Kidney (tissue), 13 donors: ENCODE measurements at regions not wholly inside any gene's neighbourhood (a gene's known extent, or its start where the extent isn't known, plus 50 kb on each side); places are given as distances from the start of the nearest gene placed in this dataset.

Experiments used
- DNase-seq, 5 donors: peaks; one replicate each; pipeline ENCODE4 v3.0.0-alpha.2; 2013 to 2020
- FAIRE-seq: peaks from 2 replicates; lab custom pipeline; 2012; peaks lifted over from hg19 to GRCh38; lab: Jason Lieb, UNC
- H3K27ac ChIP-seq, 2 donors: one replicate each; pipeline ENCODE4 v1.7.0; 2013; ENCODE audit warnings: low read depth in 2 of 2, low read length in 2 of 2, inconsistent platforms in 1 of 2
- H3K27me3 ChIP-seq: one replicate; pipeline ENCODE4 v1.7.1; 2013; ENCODE audit warnings: low read length, inconsistent platforms; ENCODE audit not compliant: control insufficient read depth, insufficient read depth
- H3K36me3 ChIP-seq, 3 donors: one replicate each; pipeline versions ENCODE4 v1.7.0 to v1.7.1; 2013; ENCODE audit warnings: low read length in 3 of 3, control low read depth in 1 of 3, inconsistent platforms in 1 of 3; ENCODE audit not compliant: insufficient read depth in 3 of 3, control insufficient read depth in 2 of 3
- H3K4me1 ChIP-seq, 3 donors: one replicate each; pipeline versions ENCODE4 v1.7.0 to v1.7.1; 2013; ENCODE audit warnings: low read length in 3 of 3, inconsistent platforms in 1 of 3, low read depth in 1 of 3; ENCODE audit not compliant: control insufficient read depth in 2 of 3, insufficient read depth in 2 of 3
- H3K4me3 ChIP-seq, 3 donors: one replicate each; pipeline versions ENCODE4 v1.7.0 to v1.8.1; 2013; ENCODE audit warnings: low read length in 3 of 3, control low read depth in 1 of 3, inconsistent platforms in 1 of 3
- H3K9ac ChIP-seq, 3 donors: one replicate each; pipeline versions ENCODE4 v1.7.0 to v1.7.1; 2013; ENCODE audit warnings: low read length in 3 of 3, control low read depth in 1 of 3, inconsistent platforms in 1 of 3
- H3K9me3 ChIP-seq, 3 donors: one replicate each; pipeline versions ENCODE4 v1.7.0 to v1.7.1; 2013; ENCODE audit warnings: low read length in 3 of 3, control low read depth in 1 of 3, inconsistent platforms in 1 of 3; ENCODE audit not compliant: control insufficient read depth in 2 of 3, insufficient read depth in 1 of 3
- CTCF ChIP-seq: IDR thresholded peaks from 3 replicates; pipeline ENCODE4 v1.5.1; 2012; ENCODE audit warnings: mild to moderate bottlenecking, moderate library complexity, borderline replicate concordance; ENCODE audit not compliant: insufficient read depth; ENCODE audit errors: extremely low read depth
- intact Hi-C: fragments of 100-400 bp; cut with DNase I; formaldehyde crosslinking; loops from one replicate; pipeline ENCODE4 v1.11.1; 2022
- donor health status: control.
- donor health status: control.
- donor health status: control.
- donor health status: control.
- donor health status: control.
- donor health status: DM: yes; HTN: yes; CAD: no.
- donor health status: Normal renal cell carcinoma (clear cell type).

GRCh38 chr10:33402220-33403073, 68.0 kb upstream of the NRP1 start:
- FAIRE-seq = no peak
- intact Hi-C loops = no loop called here

GRCh38 chr10:33401300-33401699, 66.8 kb upstream of the NRP1 start:
- FAIRE-seq (no peak), DNase-seq (no peak)
- Histone ChIP-seq H3K9ac (no peak overlapping the region), H3K27me3 (no peaks in the 10 kb centered on the region), H3K27ac (no peak overlapping the region), H3K4me1 (no peaks in the 10 kb centered on the region), H3K9me3 (peaks cover 0 to 5% (median 3%) of the 10 kb centered on the region in 3 donors), H3K36me3 (no peaks in the 10 kb centered on the region), H3K4me3 (no peak overlapping the region)
- no peak for TF ChIP-seq CTCF
- intact Hi-C loops = no loop called here

More at GRCh38 chr10:33402220-33403073, 68.0 kb upstream of the NRP1 start:
- DNase-seq = no peak
- Histone ChIP-seq H3K9ac (no peak overlapping the region), H3K4me3 (no peak overlapping the region), H3K27ac (no peak overlapping the region), H3K9me3 (no peaks in the 10 kb centered on the region), H3K4me1 (no peaks in the 10 kb centered on the region), H3K27me3 (no peaks in the 10 kb centered on the region), H3K36me3 (no peaks in the 10 kb centered on the region)
- no peak for TF ChIP-seq CTCF

- FAIRE-seq (no peak), DNase-seq (no peak)
- Histone ChIP-seq H3K36me3 (no peaks in the 10 kb centered on the region), H3K27me3 (no peaks in the 10 kb centered on the region), H3K4me1 (no peaks in the 10 kb centered on the region), H3K9me3 (peaks cover 0 to 5% (median 3%) of the 10 kb centered on the region in 3 donors), H3K9ac (no peak overlapping the region), H3K4me3 (no peak overlapping the region), H3K27ac (no peak overlapping the region)
- intact Hi-C loops = no loop called here
- no peak for TF ChIP-seq CTCF
These were observed 64.3 kb upstream of the NRP1 start for GRCh38 chr10:33398796-33399195.

- FAIRE-seq (no peak), DNase-seq (no peak)
- peaks cover 0 to 5% (median 3%) of the 10 kb centered on the region in 3 donors for H3K9me3 ChIP-seq
- TF ChIP-seq CTCF = no peak
- H3K4me3 ChIP-seq = no peak overlapping the region
- no peaks in the 10 kb centered on the region for H3K36me3 ChIP-seq
- no peaks in the 10 kb centered on the region for H3K4me1 ChIP-seq
- intact Hi-C loops = no loop called here
- H3K27ac ChIP-seq = no peak overlapping the region
- no peaks in the 10 kb centered on the region for H3K27me3 ChIP-seq
- H3K9ac ChIP-seq = no peak overlapping the region
These were observed 62.5 kb upstream of the NRP1 start for GRCh38 chr10:33396938-33397337.
